GM12892 (cell line): ENCODE measurements at regions not wholly inside any gene's neighbourhood (a gene's known extent, or its start where the extent isn't known, plus 50 kb on each side); places are given as distances from the start of the nearest gene placed in this dataset.

ENCODE experiments used
- POLR2A ChIP-seq: IDR thresholded peaks from 2 replicates; pipeline ENCODE4 v1.6.1; 2011; ENCODE audit warnings: low read depth, low read length, control low read depth
- POLR2AphosphoS5 ChIP-seq: IDR thresholded peaks from 2 replicates; pipeline ENCODE4 v1.6.1; 2011; ENCODE audit warnings: low read depth, low read length, control low read depth

GRCh38 chr7:67907792-67908191 lies 911.2 kb downstream of the TYW1 start:
- TF ChIP-seq POLR2AphosphoS5, result no peak
- TF ChIP-seq POLR2A, result no peak
